ENCODE measurements at regions not wholly inside any gene's neighbourhood (a gene's known extent, or its start where the extent isn't known, plus 50 kb on each side); places are given as distances from the start of the nearest gene placed in this dataset.

DNA sequence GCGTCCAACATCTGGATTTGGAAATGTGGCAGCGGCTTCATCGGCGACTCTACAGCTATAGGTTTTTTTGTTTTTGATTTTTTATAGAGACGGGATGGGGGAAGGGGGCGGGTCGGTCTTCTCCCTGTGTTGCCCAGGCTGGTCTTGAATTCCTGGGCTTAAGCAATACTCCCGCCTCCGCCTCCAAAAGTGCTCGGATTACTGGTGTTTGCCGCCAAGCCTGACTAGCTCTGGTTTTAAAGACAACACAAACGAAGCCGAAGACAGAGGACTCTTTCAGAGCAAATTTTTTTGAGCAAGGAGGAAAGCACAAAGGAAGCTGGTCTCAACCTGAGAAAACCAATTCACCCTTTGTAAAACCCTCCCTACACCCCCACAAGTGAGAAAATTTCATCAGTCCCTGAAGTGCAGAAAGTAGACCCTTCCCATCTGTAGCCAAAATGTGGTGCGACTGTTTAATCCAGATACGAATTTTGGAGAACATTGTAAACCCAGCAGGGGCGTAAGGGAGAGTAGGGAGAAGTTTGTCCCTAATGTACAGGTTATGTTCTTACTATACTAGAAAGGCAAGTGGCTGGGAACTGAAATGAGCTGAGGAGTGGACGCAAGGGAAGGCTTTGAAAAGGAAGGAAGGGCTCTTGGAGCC, 185.9 kb downstream of the TRIM27 start:
- Mint-ChIP-seq H3K9me3 (no peaks in the 10 kb centered on the region), H3K4me3 (peak overlapping the region; percentile 80), H3K27ac (peak overlapping the region; percentile 6), H3K36me3 (no peaks in the 10 kb centered on the region), H3K4me1 (peaks cover 34% of the 10 kb centered on the region), H3K27me3 (ENCODE audit: low read depth) (peaks cover 67% of the 10 kb centered on the region)
- TF ChIP-seq, protein P1, sequence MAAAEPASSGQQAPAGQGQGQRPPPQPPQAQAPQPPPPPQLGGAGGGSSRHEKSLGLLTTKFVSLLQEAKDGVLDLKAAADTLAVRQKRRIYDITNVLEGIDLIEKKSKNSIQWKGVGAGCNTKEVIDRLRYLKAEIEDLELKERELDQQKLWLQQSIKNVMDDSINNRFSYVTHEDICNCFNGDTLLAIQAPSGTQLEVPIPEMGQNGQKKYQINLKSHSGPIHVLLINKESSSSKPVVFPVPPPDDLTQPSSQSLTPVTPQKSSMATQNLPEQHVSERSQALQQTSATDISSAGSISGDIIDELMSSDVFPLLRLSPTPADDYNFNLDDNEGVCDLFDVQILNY (CRISPR knock-in tag; IDR thresholded peaks at IDR 0.05): peak; percentile 57; the same call in 1 of the 2 replicates
- TF ChIP-seq GRHL2 (CRISPR knock-in tag; IDR thresholded peaks at IDR 0.05; ENCODE audit: insufficient replicate concordance, severe bottlenecking) (no peak), ZNF396 (CRISPR knock-in tag; IDR thresholded peaks at IDR 0.05; ENCODE audit: borderline replicate concordance) (no peak)
- CTCF ChIA-PET: interaction anchor here (0.7 to 1.6 kb wide), 5 partner anchors 9 to 100 kb away, joined by 3 to 5 read pairs (median 3); no protein-coding TSS in a partner anchor
- ATAC-seq (peak; percentile 65), DNase-seq (ENCODE audit: low spot score) (peak; percentile 46)
- POLR2A ChIA-PET: interaction anchor here (0.6 to 0.9 kb wide), 2 partner anchors 9 to 23 kb away, joined by 5 read pairs; no protein-coding TSS in a partner anchor

DNA sequence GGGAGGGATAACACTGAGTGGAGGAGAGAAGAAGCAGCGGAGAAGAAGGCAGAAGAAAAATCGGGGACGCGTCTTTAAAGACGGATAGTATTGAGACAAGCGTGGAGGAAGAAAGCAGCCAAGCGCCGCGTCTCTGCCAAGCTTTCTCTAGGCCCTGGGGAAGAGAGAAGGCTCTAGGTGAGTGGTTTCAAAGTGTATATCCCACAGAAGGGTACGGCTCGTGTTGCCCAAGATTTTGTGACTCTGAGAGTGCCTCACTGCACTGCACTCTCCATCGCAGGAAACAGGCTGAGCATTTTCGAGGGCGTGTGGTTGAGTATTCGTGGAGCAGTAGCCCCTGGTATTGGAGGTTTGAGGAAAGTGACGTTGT, 185.4 kb downstream of the TRIM27 start:
- Mint-ChIP-seq H3K27ac (peak overlapping the region; percentile 6), H3K27me3 (ENCODE audit: low read depth) (peaks cover 64% of the 10 kb centered on the region), H3K9me3 (no peaks in the 10 kb centered on the region), H3K4me1 (peaks cover 34% of the 10 kb centered on the region), H3K4me3 (peak overlapping the region; percentile 80), H3K36me3 (no peaks in the 10 kb centered on the region)
- POLR2A ChIA-PET: interaction anchor here (0.6 to 0.9 kb wide), 2 partner anchors 10 to 23 kb away, joined by 5 read pairs; no protein-coding TSS in a partner anchor
- no peak for DNase-seq (ENCODE audit: low spot score)
- CTCF ChIA-PET: interaction anchor here (0.9 to 1.6 kb wide), 4 partner anchors 34 to 99 kb away, joined by 3 to 5 read pairs (median 4); no protein-coding TSS in a partner anchor
- TF ChIP-seq, protein P2, sequence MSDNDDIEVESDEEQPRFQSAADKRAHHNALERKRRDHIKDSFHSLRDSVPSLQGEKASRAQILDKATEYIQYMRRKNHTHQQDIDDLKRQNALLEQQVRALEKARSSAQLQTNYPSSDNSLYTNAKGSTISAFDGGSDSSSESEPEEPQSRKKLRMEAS (CRISPR knock-in tag; IDR thresholded peaks at IDR 0.05): 0 out of 2 replicates have a peak, but pooled peaks have one; percentile 41
- TF ChIP-seq, protein P3, sequence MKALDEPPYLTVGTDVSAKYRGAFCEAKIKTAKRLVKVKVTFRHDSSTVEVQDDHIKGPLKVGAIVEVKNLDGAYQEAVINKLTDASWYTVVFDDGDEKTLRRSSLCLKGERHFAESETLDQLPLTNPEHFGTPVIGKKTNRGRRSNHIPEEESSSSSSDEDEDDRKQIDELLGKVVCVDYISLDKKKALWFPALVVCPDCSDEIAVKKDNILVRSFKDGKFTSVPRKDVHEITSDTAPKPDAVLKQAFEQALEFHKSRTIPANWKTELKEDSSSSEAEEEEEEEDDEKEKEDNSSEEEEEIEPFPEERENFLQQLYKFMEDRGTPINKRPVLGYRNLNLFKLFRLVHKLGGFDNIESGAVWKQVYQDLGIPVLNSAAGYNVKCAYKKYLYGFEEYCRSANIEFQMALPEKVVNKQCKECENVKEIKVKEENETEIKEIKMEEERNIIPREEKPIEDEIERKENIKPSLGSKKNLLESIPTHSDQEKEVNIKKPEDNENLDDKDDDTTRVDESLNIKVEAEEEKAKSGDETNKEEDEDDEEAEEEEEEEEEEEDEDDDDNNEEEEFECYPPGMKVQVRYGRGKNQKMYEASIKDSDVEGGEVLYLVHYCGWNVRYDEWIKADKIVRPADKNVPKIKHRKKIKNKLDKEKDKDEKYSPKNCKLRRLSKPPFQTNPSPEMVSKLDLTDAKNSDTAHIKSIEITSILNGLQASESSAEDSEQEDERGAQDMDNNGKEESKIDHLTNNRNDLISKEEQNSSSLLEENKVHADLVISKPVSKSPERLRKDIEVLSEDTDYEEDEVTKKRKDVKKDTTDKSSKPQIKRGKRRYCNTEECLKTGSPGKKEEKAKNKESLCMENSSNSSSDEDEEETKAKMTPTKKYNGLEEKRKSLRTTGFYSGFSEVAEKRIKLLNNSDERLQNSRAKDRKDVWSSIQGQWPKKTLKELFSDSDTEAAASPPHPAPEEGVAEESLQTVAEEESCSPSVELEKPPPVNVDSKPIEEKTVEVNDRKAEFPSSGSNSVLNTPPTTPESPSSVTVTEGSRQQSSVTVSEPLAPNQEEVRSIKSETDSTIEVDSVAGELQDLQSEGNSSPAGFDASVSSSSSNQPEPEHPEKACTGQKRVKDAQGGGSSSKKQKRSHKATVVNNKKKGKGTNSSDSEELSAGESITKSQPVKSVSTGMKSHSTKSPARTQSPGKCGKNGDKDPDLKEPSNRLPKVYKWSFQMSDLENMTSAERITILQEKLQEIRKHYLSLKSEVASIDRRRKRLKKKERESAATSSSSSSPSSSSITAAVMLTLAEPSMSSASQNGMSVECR (CRISPR knock-in tag; IDR thresholded peaks at IDR 0.05; ENCODE audit: borderline replicate concordance): no peak
- no peak for TF ChIP-seq NFE2L1 (CRISPR knock-in tag; IDR thresholded peaks at IDR 0.05)
- peak; percentile 15 for ATAC-seq

DNA sequence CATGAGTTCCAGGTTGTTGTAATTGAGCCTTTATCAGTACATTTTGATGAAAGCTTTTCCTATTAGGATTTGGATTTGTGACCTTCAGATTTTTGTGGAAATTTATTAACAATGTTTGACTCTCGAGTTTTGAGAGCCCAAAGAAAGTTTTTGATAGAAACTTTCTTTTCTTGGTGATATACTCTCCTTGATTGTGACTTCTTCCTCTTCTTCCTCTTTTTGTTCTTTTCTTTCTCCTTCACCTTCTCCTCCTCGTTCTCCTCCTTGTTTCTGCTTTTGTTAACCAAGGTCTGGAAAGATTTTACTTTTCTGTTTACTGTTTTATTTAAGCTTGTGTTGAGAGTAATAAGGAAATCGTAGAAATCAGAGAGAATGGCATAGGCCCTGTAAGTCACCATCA, 182.4 kb downstream of the TRIM27 start:
- Mint-ChIP-seq H3K4me1 (peaks cover 38% of the 10 kb centered on the region), H3K36me3 (no peaks in the 10 kb centered on the region), H3K27ac (no peak overlapping the region), H3K9me3 (no peaks in the 10 kb centered on the region), H3K4me3 (peak overlapping the region; percentile 10; the same call in 1 of the 2 replicates), H3K27me3 (ENCODE audit: low read depth) (peaks cover 74% of the 10 kb centered on the region)
- no peak for ATAC-seq
- no peak for TF ChIP-seq ESRRA (CRISPR knock-in tag; IDR thresholded peaks at IDR 0.05; ENCODE audit: borderline replicate concordance)
- no peak for TF ChIP-seq SMAD3 (CRISPR knock-in tag; IDR thresholded peaks at IDR 0.05; ENCODE audit: borderline replicate concordance)
- TF ChIP-seq, protein P4, sequence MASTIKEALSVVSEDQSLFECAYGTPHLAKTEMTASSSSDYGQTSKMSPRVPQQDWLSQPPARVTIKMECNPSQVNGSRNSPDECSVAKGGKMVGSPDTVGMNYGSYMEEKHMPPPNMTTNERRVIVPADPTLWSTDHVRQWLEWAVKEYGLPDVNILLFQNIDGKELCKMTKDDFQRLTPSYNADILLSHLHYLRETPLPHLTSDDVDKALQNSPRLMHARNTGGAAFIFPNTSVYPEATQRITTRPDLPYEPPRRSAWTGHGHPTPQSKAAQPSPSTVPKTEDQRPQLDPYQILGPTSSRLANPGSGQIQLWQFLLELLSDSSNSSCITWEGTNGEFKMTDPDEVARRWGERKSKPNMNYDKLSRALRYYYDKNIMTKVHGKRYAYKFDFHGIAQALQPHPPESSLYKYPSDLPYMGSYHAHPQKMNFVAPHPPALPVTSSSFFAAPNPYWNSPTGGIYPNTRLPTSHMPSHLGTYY (CRISPR knock-in tag; IDR thresholded peaks at IDR 0.05): no peak
- TF ChIP-seq TEAD1 (CRISPR knock-in tag; IDR thresholded peaks at IDR 0.05): no peak
- no peak for TF ChIP-seq TEAD4 (CRISPR knock-in tag; IDR thresholded peaks at IDR 0.05)
- TF ChIP-seq JAZF1 (CRISPR knock-in tag; IDR thresholded peaks at IDR 0.05): no peak
- no peak for TF ChIP-seq JUN (CRISPR knock-in tag; IDR thresholded peaks at IDR 0.05)
- TF ChIP-seq, protein P2 (CRISPR knock-in tag; IDR thresholded peaks at IDR 0.05): no peak
- no peak for TF ChIP-seq TCF7 (CRISPR knock-in tag; IDR thresholded peaks at IDR 0.05; ENCODE audit: low read depth)
- no peak for TF ChIP-seq NFE2L1 (CRISPR knock-in tag; IDR thresholded peaks at IDR 0.05)
- TF ChIP-seq, protein P5, sequence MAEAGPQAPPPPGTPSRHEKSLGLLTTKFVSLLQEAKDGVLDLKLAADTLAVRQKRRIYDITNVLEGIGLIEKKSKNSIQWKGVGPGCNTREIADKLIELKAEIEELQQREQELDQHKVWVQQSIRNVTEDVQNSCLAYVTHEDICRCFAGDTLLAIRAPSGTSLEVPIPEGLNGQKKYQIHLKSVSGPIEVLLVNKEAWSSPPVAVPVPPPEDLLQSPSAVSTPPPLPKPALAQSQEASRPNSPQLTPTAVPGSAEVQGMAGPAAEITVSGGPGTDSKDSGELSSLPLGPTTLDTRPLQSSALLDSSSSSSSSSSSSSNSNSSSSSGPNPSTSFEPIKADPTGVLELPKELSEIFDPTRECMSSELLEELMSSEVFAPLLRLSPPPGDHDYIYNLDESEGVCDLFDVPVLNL (CRISPR knock-in tag; IDR thresholded peaks at IDR 0.05; ENCODE audit: borderline replicate concordance, low read depth): no peak
- no peak for TF ChIP-seq ZNF423 (CRISPR knock-in tag; IDR thresholded peaks at IDR 0.05)
- no peak for TF ChIP-seq NFYB (CRISPR knock-in tag; conservative IDR thresholded peaks at IDR 0.05; ENCODE audit: low read depth)
- no peak for DNase-seq (ENCODE audit: low spot score)
- ChIA-PET POLR2A (interaction anchor here (0.6 kb wide), 1 partner anchor 17 kb away, joined by 3 read pairs; no protein-coding TSS in a partner anchor), CTCF (no interaction called here)

All from WTC11 (cell line).